LoVo (cell line): ENCODE measurements at regions not wholly inside any gene's neighbourhood (a gene's known extent, or its start where the extent isn't known, plus 50 kb on each side); places are given as distances from the start of the nearest gene placed in this dataset.
"Not testable (repeated sequence)": the region's sequence is repeated elsewhere in the genome, so short reads cannot be mapped to it uniquely, and the experiment has no call there.

Experiments
- DNase-seq: peaks from one replicate; pipeline ENCODE4 v3.0.0-alpha.2; 2016; ENCODE audit warnings: low spot score

DNA sequence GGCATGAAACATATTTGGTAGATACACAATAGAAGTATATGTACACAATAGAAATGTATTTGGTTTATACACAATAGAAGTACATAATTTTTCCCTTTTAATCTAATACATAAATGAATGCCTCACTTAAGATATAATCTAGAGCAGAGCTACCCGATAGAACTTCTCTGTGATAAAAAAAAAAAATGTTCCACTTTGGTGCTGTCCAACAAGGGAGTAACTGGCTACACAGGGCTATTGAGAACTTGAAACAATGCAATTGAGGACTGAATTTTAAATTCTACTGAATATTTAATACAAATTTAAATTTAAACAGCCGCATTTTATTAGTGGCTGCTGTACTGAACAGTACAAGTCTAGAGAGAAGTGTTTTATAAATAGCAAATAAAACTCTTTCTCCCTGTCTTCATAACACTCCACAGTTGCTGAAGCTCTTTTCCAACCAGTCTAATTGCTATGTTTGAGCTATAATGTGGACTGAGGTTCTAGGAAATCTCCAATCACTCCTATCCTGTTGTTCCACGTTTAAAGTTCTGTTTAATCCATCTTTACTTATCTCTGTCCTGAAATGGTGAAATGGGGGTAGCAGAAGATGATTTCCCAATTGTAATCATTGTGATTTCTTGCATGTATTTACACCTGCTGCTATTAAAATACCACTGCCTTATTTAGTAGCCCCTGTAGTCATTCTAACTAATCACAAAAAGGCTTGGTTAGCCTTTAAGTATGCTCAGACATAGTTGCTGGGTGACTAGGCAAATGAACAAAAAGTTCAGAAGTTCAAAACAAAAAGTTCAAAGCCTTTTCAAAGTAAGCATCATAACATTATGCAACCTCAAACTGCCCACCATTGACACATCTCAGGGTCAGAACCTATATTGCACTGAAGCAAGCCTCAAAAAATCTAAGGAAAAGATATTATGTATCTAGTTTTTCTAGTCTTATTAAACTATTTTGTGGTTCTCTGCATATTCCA is 192.3 kb upstream of the C1orf87 start:
- peak; percentile 43 for DNase-seq

DNA sequence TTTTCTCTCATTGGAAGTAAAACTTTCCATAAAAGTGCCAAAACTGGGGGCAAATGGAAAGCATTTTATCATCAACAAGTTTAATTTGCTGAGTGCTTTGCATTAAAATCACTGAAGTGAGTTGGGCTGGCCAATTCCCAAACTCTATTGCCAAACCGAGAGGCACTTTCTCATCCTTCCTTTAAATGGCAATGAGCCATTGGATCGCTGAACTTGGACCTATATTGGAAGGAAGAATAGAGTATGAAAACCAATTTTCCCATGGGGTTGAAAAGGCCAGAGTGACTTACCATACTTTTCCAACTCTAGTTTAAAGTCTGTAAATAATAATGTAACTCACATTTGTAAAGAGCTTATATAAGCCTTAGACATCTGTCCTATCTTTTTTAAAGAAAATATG is 189.1 kb upstream of the C1orf87 start:
- no peak for DNase-seq

DNA sequence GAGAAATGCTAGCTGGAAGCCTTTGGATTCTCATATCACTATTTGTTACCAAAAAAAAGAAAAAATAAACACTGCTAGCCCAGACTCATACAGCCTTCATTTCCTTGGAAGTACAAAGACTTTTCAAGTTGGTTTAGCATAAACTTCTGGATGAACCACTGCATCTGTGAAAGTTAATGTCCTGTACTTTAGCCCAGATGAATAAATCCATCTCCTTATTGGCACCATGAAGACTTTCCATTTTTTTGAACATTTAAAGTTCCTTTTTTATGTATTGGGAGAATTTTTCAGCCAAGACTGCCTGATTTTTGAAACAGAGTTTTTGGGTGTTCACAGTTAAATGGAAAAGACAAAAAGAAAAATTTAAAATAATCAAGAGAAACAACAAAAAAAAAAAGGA is 184.0 kb upstream of the C1orf87 start:
- DNase-seq, result no peak

DNA sequence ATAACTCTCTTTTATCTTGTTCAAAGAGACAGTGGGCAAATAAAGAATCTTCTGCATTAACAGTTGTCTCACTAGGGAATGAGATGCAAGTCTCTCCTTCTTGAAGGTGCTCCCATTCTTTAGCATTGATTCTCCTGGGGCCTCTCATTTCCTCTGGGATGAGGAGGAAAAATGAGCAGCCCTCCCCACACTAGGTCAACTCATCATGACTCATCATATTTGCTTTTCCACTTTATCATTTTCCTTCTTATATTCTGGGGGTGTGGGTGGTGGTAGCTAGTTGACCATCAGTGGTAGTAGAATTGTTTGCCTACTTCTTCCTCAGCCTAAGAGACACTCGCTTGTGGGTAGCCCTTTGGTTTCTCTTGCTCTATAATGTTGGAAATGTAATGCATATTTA is 182.0 kb upstream of the C1orf87 start:
- no peak for DNase-seq

DNA sequence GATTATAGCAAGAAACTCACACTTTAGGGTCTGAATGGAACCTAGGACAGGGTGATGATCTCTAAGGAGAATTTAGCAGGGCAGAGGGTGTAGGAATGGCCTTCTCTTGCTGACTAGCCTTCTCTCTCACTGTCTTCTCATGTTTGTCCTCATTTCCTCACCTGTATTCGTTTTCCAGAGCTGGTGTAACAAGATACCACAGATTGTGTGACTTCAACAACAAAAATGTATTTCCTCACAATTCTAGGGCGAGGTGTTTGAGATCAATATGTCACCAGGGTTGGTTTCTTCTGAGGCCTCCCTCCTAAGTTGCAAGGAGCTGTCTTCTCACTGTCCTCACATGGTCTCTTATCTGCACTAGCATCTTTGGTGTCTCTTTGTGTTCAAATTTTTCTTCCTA is 177.9 kb upstream of the C1orf87 start:
- DNase-seq, result no peak

DNA sequence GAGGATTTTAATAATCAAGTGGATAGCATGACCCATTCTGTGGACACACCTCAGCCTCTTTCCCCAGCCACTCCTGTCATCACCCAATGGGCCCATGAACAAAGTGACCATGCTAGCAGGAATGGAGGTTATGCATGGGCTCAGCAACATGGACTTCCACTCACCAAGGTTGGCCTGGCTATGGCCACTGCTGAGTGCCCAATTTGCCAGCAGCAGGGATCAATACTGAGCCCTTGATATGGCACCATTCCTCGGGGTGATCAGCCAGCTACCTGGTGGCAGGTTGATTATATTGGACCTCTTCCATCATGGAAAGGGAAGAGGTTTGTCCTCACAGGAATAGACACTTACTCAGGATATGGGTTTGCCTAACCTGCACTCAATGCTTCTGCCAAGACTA is 173.9 kb upstream of the C1orf87 start:
- DNase-seq, result not testable (repeated sequence)

DNA sequence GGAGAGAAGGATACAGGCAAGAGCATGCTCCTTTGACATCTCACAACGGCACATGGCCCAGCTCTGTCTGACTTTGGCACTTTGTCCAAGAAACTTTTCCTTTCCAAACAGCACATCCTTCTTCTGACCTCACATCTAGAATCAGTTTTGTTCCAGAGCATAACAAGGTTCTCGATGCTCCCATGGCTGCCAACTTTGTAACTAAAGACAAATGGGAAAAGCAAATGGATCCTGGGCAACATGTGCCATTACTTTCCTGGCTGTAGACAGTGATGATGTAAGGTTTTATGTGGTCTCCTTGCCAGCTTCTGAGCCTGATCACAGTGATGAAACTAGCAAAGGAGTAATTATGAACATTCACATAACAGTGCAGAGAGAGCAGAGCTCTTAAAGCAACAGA is 171.8 kb upstream of the C1orf87 start:
- no peak for DNase-seq

DNA sequence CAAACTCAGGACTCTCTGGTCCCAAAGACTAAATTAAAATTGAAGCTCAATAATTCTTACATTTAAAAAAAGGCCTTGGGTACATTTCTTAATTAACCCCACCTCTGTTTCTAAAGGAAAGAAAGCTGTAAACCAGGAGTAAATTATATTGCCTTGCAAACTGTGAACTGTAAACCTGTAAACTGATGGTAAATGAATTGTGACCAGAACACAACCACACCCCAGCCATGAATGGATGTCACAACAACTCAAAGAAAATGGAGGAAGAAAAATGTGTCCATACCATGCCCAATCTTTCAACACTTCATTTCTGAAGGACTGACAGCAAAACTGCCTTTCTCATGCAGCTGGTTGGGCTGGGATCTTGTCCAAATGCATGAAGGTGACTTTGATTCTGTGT is 171.3 kb upstream of the C1orf87 start:
- DNase-seq, result no peak

DNA sequence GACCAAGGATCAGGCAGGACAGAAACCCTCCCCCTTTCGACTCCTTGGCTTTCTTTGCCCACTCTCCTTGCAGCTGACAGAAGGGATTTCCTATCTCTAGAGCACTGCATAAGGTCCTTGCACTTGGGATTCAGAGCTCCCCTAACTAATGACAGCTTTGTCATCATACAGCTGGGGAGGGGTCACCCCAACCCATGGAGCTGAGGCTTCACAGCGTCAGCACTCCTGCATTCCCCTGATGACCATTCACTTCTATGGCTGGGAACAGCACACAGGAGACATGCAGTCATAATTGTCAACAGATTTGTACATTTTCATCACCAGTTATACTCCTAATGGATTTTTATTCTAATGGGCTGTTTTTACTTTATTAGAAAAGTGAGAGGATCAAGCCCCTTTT is 161.7 kb upstream of the C1orf87 start:
- peak; percentile 7 for DNase-seq

DNA sequence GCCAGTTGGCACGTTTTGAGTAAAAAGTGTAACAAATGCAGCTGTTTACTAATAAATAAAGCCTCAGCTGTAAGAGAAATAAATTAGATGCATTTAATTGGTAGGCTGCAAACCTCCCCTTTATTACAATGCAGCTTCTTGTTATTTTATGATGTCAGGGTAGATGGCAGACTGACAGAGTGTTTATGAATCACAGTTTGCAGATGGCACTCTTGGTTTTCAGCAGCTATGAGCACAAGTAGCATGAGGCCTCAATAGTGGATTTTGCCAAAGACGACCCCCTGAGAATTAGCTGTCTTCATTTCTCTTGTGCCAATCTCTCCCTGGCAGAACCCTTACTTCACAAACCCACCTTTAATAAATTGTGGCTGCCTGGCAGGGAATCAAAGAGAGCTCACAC is 161.2 kb upstream of the C1orf87 start:
- no peak for DNase-seq

DNA sequence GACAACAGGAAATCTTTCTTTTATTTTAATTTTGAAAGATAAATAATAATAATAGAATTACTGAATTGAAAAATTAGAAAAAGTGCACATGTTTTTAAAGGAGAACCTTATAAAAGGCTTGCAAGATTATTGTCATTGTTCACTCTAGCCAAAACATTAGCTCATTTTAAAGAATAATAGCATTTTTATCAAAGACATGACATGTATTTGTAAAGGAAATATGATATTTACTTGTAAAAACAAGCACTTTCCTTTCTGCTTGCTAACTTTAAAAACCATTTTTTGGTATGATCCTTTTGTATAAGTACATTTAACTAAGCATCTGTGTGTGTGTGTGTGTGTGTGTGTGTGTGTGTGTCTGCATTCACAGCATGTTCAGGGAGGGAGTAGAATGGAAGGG is 156.3 kb upstream of the C1orf87 start:
- DNase-seq, result no peak

DNA sequence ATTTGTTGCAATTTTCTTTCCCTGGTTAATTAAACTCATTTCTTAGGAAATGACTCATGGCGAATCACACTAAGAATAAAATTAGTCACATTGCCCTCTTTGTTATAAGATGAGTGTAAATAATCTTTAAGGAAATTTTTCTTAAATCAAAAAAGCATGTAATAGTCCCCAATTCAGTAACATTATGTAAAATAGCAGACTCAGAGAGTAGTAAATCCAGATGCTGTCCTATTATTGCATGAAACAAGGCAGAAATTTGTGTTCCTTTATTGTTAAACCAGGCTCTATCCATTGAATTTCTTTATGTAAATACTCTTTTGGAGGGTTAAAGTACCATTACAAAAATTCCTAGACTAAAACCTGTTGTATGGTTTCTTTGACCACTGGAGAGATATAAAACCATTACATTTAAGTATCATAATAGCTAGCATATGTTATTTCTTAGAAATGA is 154.5 kb upstream of the C1orf87 start:
- DNase-seq, result no peak

DNA sequence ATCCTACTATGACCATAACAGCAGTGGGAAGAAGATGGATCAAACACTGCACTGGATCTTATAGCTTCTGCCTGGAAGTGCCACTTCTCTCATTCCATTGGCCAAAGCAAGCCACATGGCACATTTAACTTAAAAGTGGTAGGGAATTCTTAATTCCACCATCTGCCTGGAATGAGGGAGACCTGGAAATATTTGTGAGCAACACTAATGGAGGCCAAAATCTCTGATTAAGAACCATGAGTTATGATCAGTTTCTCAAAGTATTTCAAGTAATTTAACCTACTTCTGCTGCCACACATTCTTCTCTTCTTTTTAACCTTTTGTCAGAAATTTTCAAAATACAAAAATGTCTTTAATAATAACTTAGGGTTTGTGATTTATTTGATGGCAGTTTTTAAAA is 154.0 kb upstream of the C1orf87 start:
- DNase-seq, result no peak

DNA sequence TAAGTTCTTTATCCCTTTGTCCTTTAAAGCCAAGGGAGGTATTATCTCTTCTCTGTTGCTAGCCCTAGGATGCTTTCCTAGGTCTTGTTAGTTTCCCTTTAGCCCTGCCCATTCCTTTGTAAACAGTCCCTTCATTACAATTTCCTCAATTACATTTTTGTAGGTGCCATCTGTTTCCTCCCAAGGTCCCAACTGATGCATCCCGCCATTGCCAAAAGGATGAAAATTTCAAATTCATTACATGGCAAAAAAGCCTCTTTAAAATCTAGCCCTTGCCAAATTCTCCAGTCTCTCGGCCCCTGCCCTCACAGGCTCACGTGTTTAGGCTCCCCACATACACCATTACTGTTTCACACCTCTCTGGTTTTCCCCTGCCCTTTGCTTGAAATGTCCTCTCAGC is 151.9 kb upstream of the C1orf87 start:
- DNase-seq, result no peak

DNA sequence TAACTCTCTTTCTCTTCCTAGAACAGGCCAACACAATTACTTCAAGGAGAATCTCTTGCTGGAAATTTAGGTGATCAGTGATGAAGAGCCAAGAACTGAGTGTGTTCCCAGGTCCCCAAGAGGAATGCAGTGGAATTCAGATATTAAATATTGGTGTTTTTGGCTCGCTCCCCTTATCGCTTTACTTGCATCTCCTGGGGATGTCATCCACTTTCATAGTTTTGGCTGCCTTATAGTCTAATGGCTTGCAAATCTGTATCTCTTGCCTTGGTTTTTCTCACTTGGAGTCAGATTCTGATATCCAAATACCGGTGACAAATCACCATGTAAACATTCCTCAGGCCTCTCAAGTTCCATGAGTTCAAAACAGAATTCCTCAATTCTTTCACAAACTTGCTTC is 151.0 kb upstream of the C1orf87 start:
- no peak for DNase-seq

DNA sequence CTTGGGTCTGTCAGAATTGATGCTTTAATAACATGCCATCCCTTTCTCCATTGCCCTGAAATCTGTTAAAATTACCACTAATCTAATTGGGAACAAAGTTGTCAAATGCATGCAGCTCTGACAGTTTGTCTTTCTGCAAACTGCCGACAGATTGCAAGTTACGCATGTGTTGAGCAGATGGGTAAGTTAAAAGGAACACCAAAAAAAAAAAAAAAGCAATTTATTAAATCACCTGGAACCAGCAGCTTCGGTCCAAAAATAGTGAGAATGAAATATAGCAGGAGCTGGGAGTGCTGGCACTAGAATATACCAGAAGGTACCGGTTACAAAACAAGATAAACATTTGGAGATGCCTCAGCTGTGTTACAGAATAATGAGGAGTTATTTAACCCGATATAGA is 149.6 kb upstream of the C1orf87 start:
- no peak for DNase-seq

DNA sequence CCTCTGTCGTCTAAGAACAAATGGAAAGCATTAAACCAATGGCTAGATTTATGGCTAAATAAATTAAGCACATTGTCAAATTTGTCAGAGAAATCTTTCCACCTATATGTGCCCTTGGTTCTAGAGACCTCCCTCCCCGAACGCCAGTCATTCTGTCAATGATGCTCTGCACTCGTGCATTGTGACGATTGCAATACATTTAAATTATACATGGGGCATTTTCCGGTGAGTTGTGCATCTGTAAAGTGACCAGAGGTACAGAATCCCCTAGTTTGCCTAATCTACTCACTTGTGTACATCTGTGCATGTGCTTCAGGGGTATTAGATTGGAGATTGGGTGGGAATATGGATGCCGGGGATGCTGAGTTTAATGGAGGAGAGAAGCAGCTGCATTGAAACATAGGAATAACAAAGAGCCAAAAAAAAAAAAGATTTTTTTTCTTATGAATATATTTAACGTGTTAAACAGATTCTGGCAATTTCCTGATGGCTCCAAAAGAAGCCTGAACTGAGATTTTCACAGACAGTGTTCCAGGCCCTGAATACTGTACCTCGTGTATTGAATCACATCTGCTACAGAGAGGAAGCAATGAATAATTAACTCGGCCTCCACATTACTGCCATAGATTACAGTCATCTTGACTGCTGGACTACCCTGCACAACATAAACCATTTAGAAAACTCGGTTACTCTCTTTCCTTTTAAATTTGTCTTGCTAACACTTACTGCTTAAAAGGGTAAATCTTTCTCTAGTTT is 149.0 kb upstream of the C1orf87 start:
- no peak for DNase-seq

DNA sequence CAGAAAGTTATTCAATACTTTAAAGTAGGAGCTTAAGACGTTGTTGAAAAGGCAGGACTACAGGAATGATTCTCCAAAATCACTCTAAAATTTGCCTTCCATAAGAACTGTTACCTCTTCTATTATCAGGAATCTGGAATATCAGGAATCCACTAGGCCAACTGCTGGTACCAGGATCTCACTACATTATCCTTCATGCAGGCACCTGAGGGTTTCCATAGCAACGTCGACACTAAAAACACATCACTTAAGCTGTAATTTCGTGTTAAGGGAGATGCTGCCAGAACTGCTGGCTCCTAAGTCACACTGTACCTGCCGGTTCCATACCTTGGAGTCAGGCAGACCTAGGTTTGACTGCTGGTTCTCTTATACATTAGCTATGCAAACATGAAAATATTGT is 139.7 kb upstream of the C1orf87 start:
- no peak for DNase-seq

DNA sequence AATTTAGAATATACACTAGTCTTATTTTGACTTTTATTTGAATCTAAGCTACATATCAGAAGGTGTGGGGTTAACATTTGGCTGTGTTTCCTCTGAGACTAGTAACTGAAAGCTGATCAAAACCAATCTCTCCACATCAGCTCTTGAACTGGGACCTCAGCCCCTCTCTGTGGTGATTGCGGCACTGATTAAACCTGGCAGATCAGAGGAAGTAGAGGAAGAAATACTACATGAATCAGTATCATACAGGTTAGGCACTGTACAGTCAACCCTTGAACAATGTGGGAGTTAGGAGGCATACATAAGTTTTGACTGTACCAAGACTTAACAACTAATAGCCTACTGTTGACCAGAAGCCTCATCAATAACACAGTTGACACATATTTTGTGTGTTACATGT is 122.5 kb upstream of the C1orf87 start:
- no peak for DNase-seq

DNA sequence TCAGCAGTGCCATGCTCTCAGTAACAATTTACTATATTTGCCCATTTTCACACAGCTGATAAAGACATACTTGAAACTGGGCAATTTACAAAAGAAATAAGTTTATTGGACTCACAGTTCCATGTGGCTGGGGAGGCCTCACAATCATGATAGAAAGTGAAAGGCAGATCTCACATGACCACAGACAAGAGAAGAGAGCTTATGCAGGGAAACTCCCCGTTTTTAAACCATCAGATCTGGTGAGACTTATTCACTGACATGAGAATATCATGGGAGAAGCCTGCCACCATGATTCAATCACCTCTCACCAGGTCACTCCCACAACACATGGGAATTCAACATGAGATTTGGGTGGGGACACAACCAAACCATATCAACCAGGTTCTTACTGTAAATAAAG is 112.1 kb upstream of the C1orf87 start:
- DNase-seq, result no peak

DNA sequence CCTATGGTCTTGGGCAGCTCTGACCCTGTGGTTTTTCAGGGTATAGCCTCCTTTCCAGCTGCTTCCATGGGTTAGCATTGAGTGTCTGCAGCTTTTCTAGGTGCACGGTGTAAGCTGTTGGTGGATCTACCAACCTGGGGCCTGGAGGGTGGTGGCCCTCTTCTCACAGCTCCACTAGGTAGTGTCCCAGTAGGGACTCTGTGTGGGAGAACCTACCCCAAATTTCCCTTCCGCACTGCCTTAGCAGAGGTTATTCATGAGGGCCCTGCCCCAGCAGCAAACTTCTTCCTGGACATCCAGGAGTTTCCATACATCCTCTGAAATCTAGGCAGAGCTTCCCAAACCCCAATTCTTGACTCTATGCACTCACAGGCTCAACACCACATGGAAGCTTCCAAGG is 111.0 kb upstream of the C1orf87 start:
- no peak for DNase-seq

DNA sequence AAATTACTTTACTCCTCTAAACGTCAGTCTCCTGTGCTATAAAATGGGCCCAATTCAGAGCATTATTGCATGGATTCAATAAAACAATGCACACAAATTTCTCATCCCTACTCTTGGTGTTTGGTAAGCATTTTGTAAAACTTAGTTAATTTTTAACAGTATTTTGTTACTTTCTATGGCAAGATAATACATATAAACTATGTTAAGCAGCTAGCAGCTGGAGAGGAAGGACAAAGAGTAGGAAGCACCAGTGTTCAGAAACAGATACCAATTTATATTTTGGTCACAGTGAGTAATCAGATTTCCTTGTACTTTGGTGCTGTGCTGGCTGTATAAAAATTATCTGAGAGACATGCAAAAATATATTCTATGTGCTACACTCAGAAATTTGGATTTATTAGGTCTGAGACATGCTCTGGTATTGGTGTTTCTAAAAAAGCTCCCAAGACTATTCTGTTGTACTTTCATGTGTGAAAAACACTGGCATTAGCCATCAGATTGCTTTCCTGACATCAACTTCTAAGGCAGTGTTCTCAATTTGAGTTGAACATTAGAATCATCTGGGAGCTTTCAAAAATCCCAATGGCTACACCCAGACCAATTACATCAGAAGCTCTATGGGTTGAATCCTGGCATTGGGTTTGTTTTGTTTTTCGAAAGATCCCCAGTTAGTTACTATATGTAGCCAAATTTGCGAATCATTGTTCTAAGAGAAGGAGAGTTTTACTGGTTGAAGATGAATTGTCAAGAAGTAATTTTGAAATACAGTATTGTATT is 100.3 kb upstream of the C1orf87 start:
- no peak for DNase-seq

DNA sequence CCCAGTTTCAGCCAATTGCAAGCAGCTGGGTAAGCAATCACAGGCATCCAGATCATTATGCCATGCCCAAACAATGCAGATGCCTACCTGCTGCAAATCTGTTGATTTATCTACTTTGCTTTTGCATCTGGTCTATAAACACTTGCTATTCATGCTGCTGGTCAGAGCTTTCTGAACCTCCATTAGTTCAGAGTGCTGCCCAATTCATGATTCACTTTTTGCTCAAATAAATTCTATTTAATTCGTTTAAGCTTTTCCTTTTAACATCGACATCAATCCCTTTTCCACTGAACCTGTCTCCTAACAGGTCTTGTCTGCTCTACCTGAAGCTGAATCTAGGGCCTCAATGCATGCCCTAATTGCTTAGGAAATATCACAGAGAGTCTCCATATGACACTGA is 99.4 kb upstream of the C1orf87 start:
- no peak for DNase-seq
